K562 (cell line): ENCODE measurements at regions not wholly inside any gene's neighbourhood (a gene's known extent, or its start where the extent isn't known, plus 50 kb on each side); places are given as distances from the start of the nearest gene placed in this dataset.

Experiments used
- ATAC-seq: fragments of 200-7000 bp; cut with Tn5 transposase; 3 replicates; pipeline ENCODE4 v1.9.1; 2020; ENCODE audit warnings: moderate library complexity
- BruUV-seq: library from RNA; stranded (reverse); fragments of 400-500 nt; replicated peaks from 2 replicates; lab custom pipeline; 2021; lab: Mats Ljungman, UMichigan
- CTCF ChIA-PET: fragments of 300-600 bp; formaldehyde crosslinking; extraction: SDS; loops from one replicate; lab custom pipeline; 2021; ENCODE audit warnings: low intra/inter-chr PET ratio; lab: Yijun Ruan, JAX
- POLR2A ChIA-PET: fragments of 300-600, 350-650 bp; sonication (Branson Sonifier 250); formaldehyde crosslinking; extraction: SDS; loops from one replicate; lab custom pipeline; 2021; ENCODE audit warnings: antibody characterized with exemption, inconsistent platforms; lab: Yijun Ruan, JAX
- DNase-seq, 4 experiments: peaks; one replicate each; pipeline versions ENCODE4 v3.0.0 to v3.0.0-alpha.2; 2011 to 2018; ENCODE audit warnings: low spot score in 3 of 4, mixed read lengths in 3 of 4; ENCODE audit errors: extremely low read depth in 1 of 4
- FAIRE-seq: peaks from 2 replicates; lab custom pipeline; 2011; peaks lifted over from hg19 to GRCh38; lab: Jason Lieb, UNC
- H2AFZ ChIP-seq: 2 replicates; pipeline ENCODE4 v1.6.0; 2011; ENCODE audit warnings: low read depth, low read length, control low read depth, inconsistent platforms
- H3K27ac ChIP-seq: fragments of 200-600 bp; 3 replicates; pipeline ENCODE4 v1.8.0; 2011; ENCODE audit warnings: low read depth, mild to moderate bottlenecking, control low read depth, inconsistent platforms, low read length, moderate library complexity, mixed read lengths; ENCODE audit errors: extremely low read depth
- H3K27me3 ChIP-seq, 2 experiments: fragments of 300-600 bp in 1 of 2; 2 replicates in 1 of 2; 3 replicates in 1 of 2; pipeline versions ENCODE4 v1.6.0 to v1.8.0; 2011; ENCODE audit warnings: inconsistent platforms in 2 of 2, low read length in 2 of 2, mild to moderate bottlenecking in 1 of 2, mixed read lengths in 1 of 2, moderate library complexity in 1 of 2; ENCODE audit not compliant: control insufficient read depth in 2 of 2, insufficient read depth in 2 of 2
- H3K36me3 ChIP-seq: fragments of 300-600 bp; 3 replicates; pipeline ENCODE4 v1.8.0; 2011; ENCODE audit warnings: mild to moderate bottlenecking, low read length, inconsistent platforms; ENCODE audit not compliant: control insufficient read depth, insufficient read depth
- H3K4me1 ChIP-seq, 2 experiments: fragments of 200-600 bp in 1 of 2; replicated peaks in 1 of 2; 2 replicates in 1 of 2; 3 replicates in 1 of 2; pipeline versions ENCODE4 v1.5.1 to v1.8.0; 2011; ENCODE audit warnings: inconsistent platforms in 2 of 2, low read length in 2 of 2, mild to moderate bottlenecking in 1 of 2, mixed read lengths in 1 of 2, moderate library complexity in 1 of 2; ENCODE audit not compliant: control insufficient read depth in 2 of 2, insufficient read depth in 2 of 2
- H3K4me2 ChIP-seq: 2 replicates; pipeline ENCODE4 v1.6.1; 2011; ENCODE audit warnings: low read length, control low read depth, inconsistent platforms, mixed read lengths; ENCODE audit not compliant: insufficient read depth
- H3K4me3 ChIP-seq: fragments of 200-600 bp; sonication (generic), shearing (Covaris generic); 2 replicates; pipeline ENCODE4 v1.5.1; 2016; ENCODE audit warnings: control low read depth, inconsistent platforms
- H3K79me2 ChIP-seq: fragments of 200-600 bp; 3 replicates; pipeline ENCODE4 v1.8.0; 2011; ENCODE audit warnings: low read length, inconsistent platforms; ENCODE audit not compliant: control insufficient read depth, insufficient read depth
- H3K9ac ChIP-seq, 2 experiments: 2 replicates each; pipeline versions ENCODE4 v1.6.0 to v1.6.1; 2011; ENCODE audit warnings: low read depth in 2 of 2, low read length in 2 of 2, control low read depth in 1 of 2, inconsistent platforms in 1 of 2, mild to moderate bottlenecking in 1 of 2, mixed read lengths in 1 of 2; ENCODE audit not compliant: insufficient read depth in 1 of 2
- H3K9me1 ChIP-seq: one replicate; pipeline ENCODE4 v1.6.0; 2011; ENCODE audit warnings: inconsistent platforms, mild to moderate bottlenecking, low read length, moderate library complexity; ENCODE audit not compliant: control insufficient read depth, insufficient read depth
- H3K9me3 ChIP-seq: replicated peaks from 2 replicates; pipeline ENCODE4 v1.5.1; 2011; ENCODE audit warnings: low read depth, low read length, inconsistent platforms; ENCODE audit not compliant: control insufficient read depth, insufficient read depth
- H4K20me1 ChIP-seq: replicated peaks from 2 replicates; pipeline ENCODE4 v1.6.1; 2011; ENCODE audit warnings: low read length, inconsistent platforms, mixed read lengths; ENCODE audit not compliant: control insufficient read depth, insufficient read depth
- CBX5 ChIP-seq: IDR thresholded peaks from 2 replicates; pipeline ENCODE4 v1.6.1; 2014; ENCODE audit warnings: low read depth, borderline replicate concordance
- MAFG ChIP-seq: fragments of 450-650 bp; conservative IDR thresholded peaks from 2 replicates; pipeline ENCODE4 v1.6.1; 2016; ENCODE audit warnings: missing genetic modification characterization, missing compliant biosample characterization
- MBD2 ChIP-seq: sonication (generic); IDR thresholded peaks from 2 replicates; pipeline ENCODE4 v1.6.1; 2016; ENCODE audit warnings: low read depth, borderline replicate concordance
- TCF7L2 ChIP-seq: fragments of 150-350 bp; IDR thresholded peaks from 2 replicates; pipeline ENCODE4 v1.6.1; 2016; ENCODE audit warnings: low read depth, mild to moderate bottlenecking, low read length, moderate library complexity
- ZNF146 ChIP-seq: IDR thresholded peaks from one replicate; pipeline ENCODE4 v1.6.1; 2018; ENCODE audit warnings: missing compliant biosample characterization; ENCODE audit not compliant: unreplicated experiment
- ZNF280A ChIP-seq: fragments of 450-650 bp; IDR thresholded peaks from 2 replicates; pipeline ENCODE4 v1.6.1; 2018; ENCODE audit warnings: mild to moderate bottlenecking, low read depth; ENCODE audit not compliant: partially characterized antibody
- WGBS: fragments of 100-300 bp; shearing (Covaris generic); methylation state at CpG from one replicate; pipeline ENCODE4 v1.1.6; 2016; ENCODE audit warnings: low coverage, mixed read lengths; ENCODE audit not compliant: insufficient coverage; ENCODE audit errors: missing lambda C conversion rate; 5-methylcytosine and 5-hydroxymethylcytosine counted together
- in situ Hi-C: fragments of 300-500 bp; cut with MboI; formaldehyde crosslinking; loops from 4 replicates; pipeline ENCODE4 v1.15.0; 2018; ENCODE audit warnings: inconsistent platforms, mixed read lengths
- intact Hi-C: fragments of 100-400 bp; cut with micrococcal nuclease; formaldehyde crosslinking; loops from 2 replicates; pipeline ENCODE4 v1.14.2; 2022

- no peak overlapping the region for H3K4me3 ChIP-seq
- TF ChIP-seq CBX5 = no peak
- no peak for TF ChIP-seq MAFG (tag)
- TF ChIP-seq MBD2 = no peak
- TF ChIP-seq ZNF146 = no peak
- TF ChIP-seq TCF7L2 = no peak
- ATAC-seq = no peak
- no peaks in the 10 kb centered on the region for H3K9me1 ChIP-seq
- WGBS = 0% methylated on average over 1 of the region's 1 CpG
- intact Hi-C loops = no loop called here
- H4K20me1 ChIP-seq = no peaks in the 10 kb centered on the region
- H3K9me3 ChIP-seq = no peaks in the 10 kb centered on the region; the same call in 1 of the 2 replicates
- H3K79me2 ChIP-seq = no peaks in the 10 kb centered on the region
- no peak for FAIRE-seq
- DNase-seq = no peak
- H3K9ac ChIP-seq = no peak overlapping the region
- H2AFZ ChIP-seq = no peak overlapping the region
- no peak overlapping the region for H3K4me2 ChIP-seq
- H3K27ac ChIP-seq = no peak overlapping the region
- no peaks in the 10 kb centered on the region for H3K27me3 ChIP-seq
- BruUV-seq = no TSS peak
- H3K4me1 ChIP-seq = no peaks in the 10 kb centered on the region
- in situ Hi-C loops = no loop called here
- CTCF ChIA-PET = no interaction called here
- POLR2A ChIA-PET = no interaction called here
- H3K36me3 ChIP-seq = no peaks in the 10 kb centered on the region
Measured at GRCh38 chr4:18914182-18914581, 892.6 kb upstream of the LCORL start.

GRCh38 chr4:18894928-18895327 lies 873.4 kb upstream of the LCORL start:
- Histone ChIP-seq H3K27me3 (no peaks in the 10 kb centered on the region), H3K4me1 (no peaks in the 10 kb centered on the region), H3K27ac (no peak overlapping the region), H2AFZ (no peak overlapping the region), H3K4me2 (no peak overlapping the region), H3K79me2 (no peaks in the 10 kb centered on the region), H4K20me1 (no peaks in the 10 kb centered on the region), H3K9me3 (no peaks in the 10 kb centered on the region; the same call in 1 of the 2 replicates), H3K36me3 (no peaks in the 10 kb centered on the region), H3K9me1 (no peaks in the 10 kb centered on the region), H3K4me3 (no peak overlapping the region), H3K9ac (no peak overlapping the region)
- 0% methylated on average over 2 of the region's 2 CpGs for WGBS
- in situ Hi-C loops (no loop called here), intact Hi-C loops (no loop called here)
- DNase-seq (no peak), FAIRE-seq (no peak), ATAC-seq (no peak)
- TF ChIP-seq ZNF280A = no peak
- POLR2A ChIA-PET = no interaction called here
- CTCF ChIA-PET = no interaction called here
- BruUV-seq = no TSS peak
